WTC11 (cell line): ENCODE measurements at regions not wholly inside any gene's neighbourhood (a gene's known extent, or its start where the extent isn't known, plus 50 kb on each side); places are given as distances from the start of the nearest gene placed in this dataset.

Experiments used
- ATAC-seq: fragments of 200-7000 bp; cut with Tn5 transposase; 2 replicates; pipeline ENCODE4 v1.10.0; 2021; ENCODE audit warnings: mild to moderate bottlenecking, moderate library complexity
- CTCF ChIA-PET: fragments of 300-600 bp; sonication (Branson Sonifier 250); formaldehyde crosslinking; loops from one replicate; lab custom pipeline; 2021; ENCODE audit warnings: antibody characterized with exemption; lab: Charles Lee
- POLR2A ChIA-PET: fragments of 350-600 bp; sonication (Branson Sonifier 250); formaldehyde crosslinking; loops from one replicate; lab custom pipeline; 2021; ENCODE audit warnings: antibody characterized with exemption; lab: Charles Lee
- DNase-seq: peaks from one replicate; pipeline ENCODE4 v3.0.0; 2021; ENCODE audit warnings: low spot score
- H3K27ac Mint-ChIP-seq: 2 replicates; pipeline ENCODE4 v1.8.0; 2021; ENCODE audit warnings: mixed read lengths
- H3K27me3 Mint-ChIP-seq: 2 replicates; pipeline ENCODE4 v1.8.0; 2021; ENCODE audit warnings: low read depth, mild to moderate bottlenecking, moderate library complexity, mixed read lengths
- H3K36me3 Mint-ChIP-seq: 2 replicates; pipeline ENCODE4 v1.8.0; 2021; ENCODE audit warnings: mixed read lengths
- H3K4me1 Mint-ChIP-seq: 2 replicates; pipeline ENCODE4 v1.8.0; 2022; ENCODE audit warnings: mixed read lengths
- H3K4me3 Mint-ChIP-seq: 2 replicates; pipeline ENCODE4 v1.8.0; 2021; ENCODE audit warnings: mild to moderate bottlenecking, moderate library complexity, mixed read lengths
- H3K9me3 Mint-ChIP-seq: 2 replicates; pipeline ENCODE4 v1.8.0; 2021; ENCODE audit warnings: mixed read lengths
- RORB ChIP-seq: fragments of 250-450 bp; sonication (Bioruptor Pico); IDR thresholded peaks from 2 replicates; pipeline ENCODE4 v1.9.0; 2021; ENCODE audit warnings: mild to moderate bottlenecking
- TCF7 ChIP-seq: sonication (generic); formaldehyde crosslinking; IDR thresholded peaks from 2 replicates; pipeline ENCODE4 v1.8.0; 2022; ENCODE audit warnings: mild to moderate bottlenecking, low read depth, missing genetic modification reagents, moderate library complexity
- TEAD4 ChIP-seq: sonication (generic); formaldehyde crosslinking; IDR thresholded peaks from 2 replicates; pipeline ENCODE4 v1.8.0; 2022; ENCODE audit warnings: mild to moderate bottlenecking, missing genetic modification reagents
- ZNF219 ChIP-seq: sonication (generic); formaldehyde crosslinking; IDR thresholded peaks from 2 replicates; pipeline ENCODE4 v1.8.0; 2023; ENCODE audit warnings: missing genetic modification reagents, mild to moderate bottlenecking, borderline replicate concordance
- ZNF232 ChIP-seq: sonication (generic); formaldehyde crosslinking; IDR thresholded peaks from 2 replicates; pipeline ENCODE4 v1.8.0; 2022; ENCODE audit warnings: mild to moderate bottlenecking, missing genetic modification reagents
- ZNF317 ChIP-seq: sonication (generic); formaldehyde crosslinking; IDR thresholded peaks from 2 replicates; pipeline ENCODE4 v1.8.1; 2023; ENCODE audit warnings: low read depth, mild to moderate bottlenecking, moderate library complexity, missing genetic modification reagents, borderline replicate concordance
- TF ChIP-seq, protein P1 (sequence below): fragments of 250-450 bp; sonication (Bioruptor Pico); IDR thresholded peaks from 2 replicates; pipeline ENCODE4 v2.1.2; 2022; ENCODE audit warnings: mild to moderate bottlenecking, moderate library complexity
- TF ChIP-seq, protein P2 (sequence below): sonication (generic); formaldehyde crosslinking; IDR thresholded peaks from 2 replicates; pipeline ENCODE4 v1.8.0; 2023; ENCODE audit warnings: mild to moderate bottlenecking, missing genetic modification reagents
- TF ChIP-seq, protein P3 (sequence below): sonication (generic); formaldehyde crosslinking; IDR thresholded peaks from 2 replicates; pipeline ENCODE4 v1.8.1; 2022; ENCODE audit warnings: missing genetic modification reagents, borderline replicate concordance
- TF ChIP-seq, protein P4 (sequence below): sonication (generic); formaldehyde crosslinking; IDR thresholded peaks from 2 replicates; pipeline ENCODE4 v1.8.1; 2022; ENCODE audit warnings: mild to moderate bottlenecking, moderate library complexity, missing genetic modification reagents
- TF ChIP-seq, protein P5 (sequence below): sonication (generic); formaldehyde crosslinking; IDR thresholded peaks from 2 replicates; pipeline ENCODE4 v1.8.0; 2023; ENCODE audit warnings: missing genetic modification reagents, mild to moderate bottlenecking, borderline replicate concordance
- TF ChIP-seq, protein P6 (sequence below): fragments of 250-450 bp; sonication (Bioruptor Pico); IDR thresholded peaks from 2 replicates; pipeline ENCODE4 v1.9.0; 2021; ENCODE audit warnings: mild to moderate bottlenecking

DNA sequence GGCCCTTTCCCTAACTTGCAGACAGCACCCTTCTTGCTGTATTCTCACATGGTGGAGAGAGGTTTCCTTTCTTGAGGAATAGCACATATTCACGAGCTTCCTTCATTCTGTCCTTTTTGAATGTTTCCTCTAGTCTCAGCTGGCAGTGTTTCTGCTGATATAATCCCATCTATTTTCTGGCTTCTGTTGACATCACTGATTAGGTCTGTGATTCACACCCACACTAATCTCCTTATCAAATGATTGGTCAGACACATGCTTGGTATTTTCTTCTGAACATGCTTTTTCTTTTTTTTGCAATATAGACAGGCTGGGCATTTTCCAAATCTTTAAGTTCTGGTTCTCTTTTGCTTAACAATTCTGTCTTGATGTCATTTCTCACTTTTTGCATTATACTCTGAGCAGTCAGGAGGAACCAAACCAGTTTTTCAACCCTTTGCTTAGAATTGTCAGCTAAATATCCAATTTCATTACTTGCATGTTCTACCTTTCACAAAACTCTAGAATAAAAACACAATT, 65.4 kb downstream of the OXSM start:
- CTCF ChIA-PET: interaction anchor here (1.0 to 1.6 kb wide), 2 partner anchors 9 to 207 kb away, joined by 4 to 5 read pairs; no protein-coding TSS in a partner anchor
- Mint-ChIP-seq H3K9me3 (peaks cover 28% of the 10 kb centered on the region), H3K4me1 (peaks cover 34% of the 10 kb centered on the region), H3K27ac (no peak overlapping the region), H3K36me3 (peaks cover 25% of the 10 kb centered on the region), H3K27me3 (no peaks in the 10 kb centered on the region; the same call in 1 of the 2 replicates), H3K4me3 (no peak overlapping the region)
- no peak for DNase-seq
- POLR2A ChIA-PET: interaction anchor here (1.0 kb wide), 1 partner anchor 10 kb away, joined by 3 read pairs; no protein-coding TSS in a partner anchor
- ATAC-seq: no peak
- no peak for TF ChIP-seq RORB (CRISPR knock-in tag)
- TF ChIP-seq, protein P1, sequence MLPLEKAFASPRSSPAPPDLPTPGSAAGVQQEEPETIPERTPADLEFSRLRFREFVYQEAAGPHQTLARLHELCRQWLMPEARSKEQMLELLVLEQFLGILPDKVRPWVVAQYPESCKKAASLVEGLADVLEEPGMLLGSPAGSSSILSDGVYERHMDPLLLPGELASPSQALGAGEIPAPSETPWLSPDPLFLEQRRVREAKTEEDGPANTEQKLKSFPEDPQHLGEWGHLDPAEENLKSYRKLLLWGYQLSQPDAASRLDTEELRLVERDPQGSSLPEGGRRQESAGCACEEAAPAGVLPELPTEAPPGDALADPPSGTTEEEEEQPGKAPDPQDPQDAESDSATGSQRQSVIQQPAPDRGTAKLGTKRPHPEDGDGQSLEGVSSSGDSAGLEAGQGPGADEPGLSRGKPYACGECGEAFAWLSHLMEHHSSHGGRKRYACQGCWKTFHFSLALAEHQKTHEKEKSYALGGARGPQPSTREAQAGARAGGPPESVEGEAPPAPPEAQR (CRISPR knock-in tag): no peak
- TF ChIP-seq, protein P2, sequence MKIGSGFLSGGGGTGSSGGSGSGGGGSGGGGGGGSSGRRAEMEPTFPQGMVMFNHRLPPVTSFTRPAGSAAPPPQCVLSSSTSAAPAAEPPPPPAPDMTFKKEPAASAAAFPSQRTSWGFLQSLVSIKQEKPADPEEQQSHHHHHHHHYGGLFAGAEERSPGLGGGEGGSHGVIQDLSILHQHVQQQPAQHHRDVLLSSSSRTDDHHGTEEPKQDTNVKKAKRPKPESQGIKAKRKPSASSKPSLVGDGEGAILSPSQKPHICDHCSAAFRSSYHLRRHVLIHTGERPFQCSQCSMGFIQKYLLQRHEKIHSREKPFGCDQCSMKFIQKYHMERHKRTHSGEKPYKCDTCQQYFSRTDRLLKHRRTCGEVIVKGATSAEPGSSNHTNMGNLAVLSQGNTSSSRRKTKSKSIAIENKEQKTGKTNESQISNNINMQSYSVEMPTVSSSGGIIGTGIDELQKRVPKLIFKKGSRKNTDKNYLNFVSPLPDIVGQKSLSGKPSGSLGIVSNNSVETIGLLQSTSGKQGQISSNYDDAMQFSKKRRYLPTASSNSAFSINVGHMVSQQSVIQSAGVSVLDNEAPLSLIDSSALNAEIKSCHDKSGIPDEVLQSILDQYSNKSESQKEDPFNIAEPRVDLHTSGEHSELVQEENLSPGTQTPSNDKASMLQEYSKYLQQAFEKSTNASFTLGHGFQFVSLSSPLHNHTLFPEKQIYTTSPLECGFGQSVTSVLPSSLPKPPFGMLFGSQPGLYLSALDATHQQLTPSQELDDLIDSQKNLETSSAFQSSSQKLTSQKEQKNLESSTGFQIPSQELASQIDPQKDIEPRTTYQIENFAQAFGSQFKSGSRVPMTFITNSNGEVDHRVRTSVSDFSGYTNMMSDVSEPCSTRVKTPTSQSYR (CRISPR knock-in tag): no peak
- TF ChIP-seq, protein P3, sequence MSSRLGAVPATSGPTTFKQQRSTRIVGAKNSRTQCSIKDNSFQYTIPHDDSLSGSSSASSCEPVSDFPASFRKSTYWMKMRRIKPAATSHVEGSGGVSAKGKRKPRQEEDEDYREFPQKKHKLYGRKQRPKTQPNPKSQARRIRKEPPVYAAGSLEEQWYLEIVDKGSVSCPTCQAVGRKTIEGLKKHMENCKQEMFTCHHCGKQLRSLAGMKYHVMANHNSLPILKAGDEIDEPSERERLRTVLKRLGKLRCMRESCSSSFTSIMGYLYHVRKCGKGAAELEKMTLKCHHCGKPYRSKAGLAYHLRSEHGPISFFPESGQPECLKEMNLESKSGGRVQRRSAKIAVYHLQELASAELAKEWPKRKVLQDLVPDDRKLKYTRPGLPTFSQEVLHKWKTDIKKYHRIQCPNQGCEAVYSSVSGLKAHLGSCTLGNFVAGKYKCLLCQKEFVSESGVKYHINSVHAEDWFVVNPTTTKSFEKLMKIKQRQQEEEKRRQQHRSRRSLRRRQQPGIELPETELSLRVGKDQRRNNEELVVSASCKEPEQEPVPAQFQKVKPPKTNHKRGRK: no peak
- no peak for TF ChIP-seq TCF7 (CRISPR knock-in tag)
- TF ChIP-seq, protein P4, sequence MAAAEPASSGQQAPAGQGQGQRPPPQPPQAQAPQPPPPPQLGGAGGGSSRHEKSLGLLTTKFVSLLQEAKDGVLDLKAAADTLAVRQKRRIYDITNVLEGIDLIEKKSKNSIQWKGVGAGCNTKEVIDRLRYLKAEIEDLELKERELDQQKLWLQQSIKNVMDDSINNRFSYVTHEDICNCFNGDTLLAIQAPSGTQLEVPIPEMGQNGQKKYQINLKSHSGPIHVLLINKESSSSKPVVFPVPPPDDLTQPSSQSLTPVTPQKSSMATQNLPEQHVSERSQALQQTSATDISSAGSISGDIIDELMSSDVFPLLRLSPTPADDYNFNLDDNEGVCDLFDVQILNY (CRISPR knock-in tag): no peak
- TF ChIP-seq ZNF219: no peak
- TF ChIP-seq ZNF317: no peak
- TF ChIP-seq, protein P5, sequence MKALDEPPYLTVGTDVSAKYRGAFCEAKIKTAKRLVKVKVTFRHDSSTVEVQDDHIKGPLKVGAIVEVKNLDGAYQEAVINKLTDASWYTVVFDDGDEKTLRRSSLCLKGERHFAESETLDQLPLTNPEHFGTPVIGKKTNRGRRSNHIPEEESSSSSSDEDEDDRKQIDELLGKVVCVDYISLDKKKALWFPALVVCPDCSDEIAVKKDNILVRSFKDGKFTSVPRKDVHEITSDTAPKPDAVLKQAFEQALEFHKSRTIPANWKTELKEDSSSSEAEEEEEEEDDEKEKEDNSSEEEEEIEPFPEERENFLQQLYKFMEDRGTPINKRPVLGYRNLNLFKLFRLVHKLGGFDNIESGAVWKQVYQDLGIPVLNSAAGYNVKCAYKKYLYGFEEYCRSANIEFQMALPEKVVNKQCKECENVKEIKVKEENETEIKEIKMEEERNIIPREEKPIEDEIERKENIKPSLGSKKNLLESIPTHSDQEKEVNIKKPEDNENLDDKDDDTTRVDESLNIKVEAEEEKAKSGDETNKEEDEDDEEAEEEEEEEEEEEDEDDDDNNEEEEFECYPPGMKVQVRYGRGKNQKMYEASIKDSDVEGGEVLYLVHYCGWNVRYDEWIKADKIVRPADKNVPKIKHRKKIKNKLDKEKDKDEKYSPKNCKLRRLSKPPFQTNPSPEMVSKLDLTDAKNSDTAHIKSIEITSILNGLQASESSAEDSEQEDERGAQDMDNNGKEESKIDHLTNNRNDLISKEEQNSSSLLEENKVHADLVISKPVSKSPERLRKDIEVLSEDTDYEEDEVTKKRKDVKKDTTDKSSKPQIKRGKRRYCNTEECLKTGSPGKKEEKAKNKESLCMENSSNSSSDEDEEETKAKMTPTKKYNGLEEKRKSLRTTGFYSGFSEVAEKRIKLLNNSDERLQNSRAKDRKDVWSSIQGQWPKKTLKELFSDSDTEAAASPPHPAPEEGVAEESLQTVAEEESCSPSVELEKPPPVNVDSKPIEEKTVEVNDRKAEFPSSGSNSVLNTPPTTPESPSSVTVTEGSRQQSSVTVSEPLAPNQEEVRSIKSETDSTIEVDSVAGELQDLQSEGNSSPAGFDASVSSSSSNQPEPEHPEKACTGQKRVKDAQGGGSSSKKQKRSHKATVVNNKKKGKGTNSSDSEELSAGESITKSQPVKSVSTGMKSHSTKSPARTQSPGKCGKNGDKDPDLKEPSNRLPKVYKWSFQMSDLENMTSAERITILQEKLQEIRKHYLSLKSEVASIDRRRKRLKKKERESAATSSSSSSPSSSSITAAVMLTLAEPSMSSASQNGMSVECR (CRISPR knock-in tag): no peak
- no peak for TF ChIP-seq TEAD4 (CRISPR knock-in tag)
- TF ChIP-seq ZNF232: no peak
- TF ChIP-seq, protein P6, sequence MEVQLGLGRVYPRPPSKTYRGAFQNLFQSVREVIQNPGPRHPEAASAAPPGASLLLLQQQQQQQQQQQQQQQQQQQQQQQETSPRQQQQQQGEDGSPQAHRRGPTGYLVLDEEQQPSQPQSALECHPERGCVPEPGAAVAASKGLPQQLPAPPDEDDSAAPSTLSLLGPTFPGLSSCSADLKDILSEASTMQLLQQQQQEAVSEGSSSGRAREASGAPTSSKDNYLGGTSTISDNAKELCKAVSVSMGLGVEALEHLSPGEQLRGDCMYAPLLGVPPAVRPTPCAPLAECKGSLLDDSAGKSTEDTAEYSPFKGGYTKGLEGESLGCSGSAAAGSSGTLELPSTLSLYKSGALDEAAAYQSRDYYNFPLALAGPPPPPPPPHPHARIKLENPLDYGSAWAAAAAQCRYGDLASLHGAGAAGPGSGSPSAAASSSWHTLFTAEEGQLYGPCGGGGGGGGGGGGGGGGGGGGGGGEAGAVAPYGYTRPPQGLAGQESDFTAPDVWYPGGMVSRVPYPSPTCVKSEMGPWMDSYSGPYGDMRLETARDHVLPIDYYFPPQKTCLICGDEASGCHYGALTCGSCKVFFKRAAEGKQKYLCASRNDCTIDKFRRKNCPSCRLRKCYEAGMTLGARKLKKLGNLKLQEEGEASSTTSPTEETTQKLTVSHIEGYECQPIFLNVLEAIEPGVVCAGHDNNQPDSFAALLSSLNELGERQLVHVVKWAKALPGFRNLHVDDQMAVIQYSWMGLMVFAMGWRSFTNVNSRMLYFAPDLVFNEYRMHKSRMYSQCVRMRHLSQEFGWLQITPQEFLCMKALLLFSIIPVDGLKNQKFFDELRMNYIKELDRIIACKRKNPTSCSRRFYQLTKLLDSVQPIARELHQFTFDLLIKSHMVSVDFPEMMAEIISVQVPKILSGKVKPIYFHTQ (CRISPR knock-in tag): no peak
